GM21737 (cell line): ENCODE measurements at regions not wholly inside any gene's neighbourhood (a gene's known extent, or its start where the extent isn't known, plus 50 kb on each side); places are given as distances from the start of the nearest gene placed in this dataset.

ENCODE experiments used
- ATAC-seq: cut with Tn5 transposase; IDR thresholded peaks from one replicate; pipeline ENCODE4 v1.9.1; 2021; ENCODE audit warnings: mild to moderate bottlenecking, moderate library complexity; ENCODE audit not compliant: unreplicated experiment

GRCh38 chr3:181457190-181457589 is 254.5 kb upstream of the SOX2 start:
- no peak for ATAC-seq

GRCh38 chr3:181455276-181455675 is 256.4 kb upstream of the SOX2 start:
- no peak for ATAC-seq

GRCh38 chr3:181454451-181455027 is 257.2 kb upstream of the SOX2 start:
- no peak for ATAC-seq

- no peak for ATAC-seq
These were observed 265.0 kb upstream of the SOX2 start for GRCh38 chr3:181446741-181447140.

- ATAC-seq: no peak
These were observed 269.7 kb upstream of the SOX2 start for GRCh38 chr3:181442066-181442465.

- ATAC-seq: no peak
These were observed 278.7 kb upstream of the SOX2 start for GRCh38 chr3:181432992-181433391.

GRCh38 chr3:181431748-181432147 is 280.0 kb upstream of the SOX2 start:
- ATAC-seq: no peak

- ATAC-seq: no peak
These were observed 286.7 kb upstream of the SOX2 start for GRCh38 chr3:181425074-181425473.

GRCh38 chr3:181418233-181418632 is 293.5 kb upstream of the SOX2 start:
- ATAC-seq: no peak

GRCh38 chr3:181417748-181418147 is 294.0 kb upstream of the SOX2 start:
- no peak for ATAC-seq

GRCh38 chr3:181410870-181411269 is 300.9 kb upstream of the SOX2 start:
- no peak for ATAC-seq

- no peak for ATAC-seq
These were observed 307.7 kb upstream of the SOX2 start for GRCh38 chr3:181403876-181404660.

- no peak for ATAC-seq
These were observed 309.4 kb upstream of the SOX2 start for GRCh38 chr3:181402347-181402746.

GRCh38 chr3:181384970-181385369 is 326.8 kb upstream of the SOX2 start:
- no peak for ATAC-seq

- ATAC-seq: no peak
These were observed 328.0 kb upstream of the SOX2 start for GRCh38 chr3:181383760-181384159.

- no peak for ATAC-seq
These were observed 328.5 kb upstream of the SOX2 start for GRCh38 chr3:181383201-181383600.

GRCh38 chr3:181382656-181383055 is 329.1 kb upstream of the SOX2 start:
- ATAC-seq: no peak

GRCh38 chr3:181379278-181379677 is 332.4 kb upstream of the SOX2 start:
- ATAC-seq: no peak

GRCh38 chr3:181369637-181370036 is 342.1 kb upstream of the SOX2 start:
- no peak for ATAC-seq

GRCh38 chr3:181363231-181363630 is 348.5 kb upstream of the SOX2 start:
- no peak for ATAC-seq

- no peak for ATAC-seq
These were observed 349.3 kb upstream of the SOX2 start for GRCh38 chr3:181362378-181362777.

GRCh38 chr3:181358562-181358961 is 353.2 kb upstream of the SOX2 start:
- ATAC-seq: no peak

- no peak for ATAC-seq
These were observed 353.7 kb upstream of the SOX2 start for GRCh38 chr3:181358060-181358459.
